Keratinocyte (primary cell): ENCODE measurements at regions not wholly inside any gene's neighbourhood (a gene's known extent, or its start where the extent isn't known, plus 50 kb on each side); places are given as distances from the start of the nearest gene placed in this dataset.

ENCODE experiments used
- DNase-seq: peaks from one replicate; pipeline ENCODE4 v3.0.0-alpha.2; 2011; ENCODE audit warnings: low read depth, missing footprints, low spot score
- FAIRE-seq: peaks from 2 replicates; lab custom pipeline; 2011; peaks lifted over from hg19 to GRCh38; lab: Jason Lieb, UNC
- H2AFZ ChIP-seq: 2 replicates; pipeline ENCODE4 v1.6.0; 2012; ENCODE audit warnings: low read length, control low read depth, inconsistent platforms; ENCODE audit not compliant: control insufficient read depth
- H3K27ac ChIP-seq: 2 replicates; pipeline ENCODE4 v1.5.1; 2011; ENCODE audit warnings: low read length; ENCODE audit not compliant: control insufficient read depth, insufficient read depth
- H3K27me3 ChIP-seq: 3 replicates; pipeline ENCODE4 v1.6.0; 2011; ENCODE audit warnings: low read length; ENCODE audit not compliant: control insufficient read depth, insufficient read depth; ENCODE audit errors: extremely low read depth
- H3K36me3 ChIP-seq, 2 experiments: 2 replicates in 1 of 2; 3 replicates in 1 of 2; pipeline ENCODE4 v1.5.1; 2011; ENCODE audit warnings: low read length in 2 of 2, mild to moderate bottlenecking in 1 of 2; ENCODE audit not compliant: control insufficient read depth in 2 of 2, insufficient read depth in 2 of 2; ENCODE audit errors: extremely low read depth in 1 of 2
- H3K4me1 ChIP-seq: 3 replicates; pipeline ENCODE4 v1.5.1; 2011; ENCODE audit warnings: low read length; ENCODE audit not compliant: control insufficient read depth, insufficient read depth; ENCODE audit errors: extremely low read depth
- H3K4me2 ChIP-seq: 3 replicates; pipeline ENCODE4 v1.6.0; 2011; ENCODE audit warnings: low read depth, low read length; ENCODE audit not compliant: control insufficient read depth, insufficient read depth; ENCODE audit errors: extremely low read depth
- H3K4me3 ChIP-seq, 3 experiments: fragments of 200-600 bp in 1 of 3; sonication (generic) in 1 of 3; 2 replicates in 2 of 3; 3 replicates in 1 of 3; pipeline ENCODE4 v1.5.1; 2011 to 2016; ENCODE audit warnings: low read length in 3 of 3, mild to moderate bottlenecking in 3 of 3, control low read depth in 2 of 3, inconsistent platforms in 1 of 3, low read depth in 1 of 3, mixed read lengths in 1 of 3, mixed run types in 1 of 3, moderate library complexity in 1 of 3; ENCODE audit not compliant: control insufficient read depth in 2 of 3, insufficient read depth in 2 of 3; ENCODE audit errors: extremely low read depth in 1 of 3
- H3K79me2 ChIP-seq: 2 replicates; pipeline ENCODE4 v1.6.0; 2012; ENCODE audit warnings: low read length; ENCODE audit not compliant: control insufficient read depth, insufficient read depth
- H3K9ac ChIP-seq: 3 replicates; pipeline ENCODE4 v1.6.0; 2011; ENCODE audit warnings: low read length; ENCODE audit not compliant: control insufficient read depth, insufficient read depth; ENCODE audit errors: extremely low read depth
- H3K9me1 ChIP-seq: 3 replicates; pipeline ENCODE4 v1.6.0; 2011; ENCODE audit warnings: low read length; ENCODE audit not compliant: control insufficient read depth, insufficient read depth; ENCODE audit errors: extremely low read depth
- H3K9me3 ChIP-seq: 2 replicates; pipeline ENCODE4 v1.5.1; 2012; ENCODE audit warnings: low read depth, low read length; ENCODE audit not compliant: control insufficient read depth
- H4K20me1 ChIP-seq: 3 replicates; pipeline ENCODE4 v1.6.0; 2011; ENCODE audit warnings: low read length; ENCODE audit not compliant: control insufficient read depth, insufficient read depth; ENCODE audit errors: extremely low read depth
- CTCF ChIP-seq, 3 experiments: IDR thresholded peaks in 1 of 3; conservative IDR thresholded peaks in 1 of 3; optimal IDR thresholded peaks in 1 of 3; 2 replicates in 2 of 3; 3 replicates in 1 of 3; pipeline versions ENCODE3 to v1.5.1; 2011; ENCODE audit warnings: low read length in 3 of 3, mild to moderate bottlenecking in 3 of 3, moderate library complexity in 2 of 3, control low read depth in 1 of 3, inconsistent platforms in 1 of 3; ENCODE audit not compliant: insufficient read depth in 2 of 3; ENCODE audit errors: extremely low read depth in 1 of 3
- EZH2 ChIP-seq: IDR thresholded peaks from one replicate; pipeline ENCODE4 v1.6.1; 2012; ENCODE audit warnings: inconsistent platforms, mild to moderate bottlenecking, low read length, moderate library complexity
- dilution Hi-C: fragments of 300-500 bp; cut with MboI; formaldehyde crosslinking; loops from one replicate; pipeline ENCODE4 v1.7.0; 2020; ENCODE audit warnings: low sequenced_read_pairs; ENCODE audit not compliant: extremely low pct_ligation_motif_present

DNA sequence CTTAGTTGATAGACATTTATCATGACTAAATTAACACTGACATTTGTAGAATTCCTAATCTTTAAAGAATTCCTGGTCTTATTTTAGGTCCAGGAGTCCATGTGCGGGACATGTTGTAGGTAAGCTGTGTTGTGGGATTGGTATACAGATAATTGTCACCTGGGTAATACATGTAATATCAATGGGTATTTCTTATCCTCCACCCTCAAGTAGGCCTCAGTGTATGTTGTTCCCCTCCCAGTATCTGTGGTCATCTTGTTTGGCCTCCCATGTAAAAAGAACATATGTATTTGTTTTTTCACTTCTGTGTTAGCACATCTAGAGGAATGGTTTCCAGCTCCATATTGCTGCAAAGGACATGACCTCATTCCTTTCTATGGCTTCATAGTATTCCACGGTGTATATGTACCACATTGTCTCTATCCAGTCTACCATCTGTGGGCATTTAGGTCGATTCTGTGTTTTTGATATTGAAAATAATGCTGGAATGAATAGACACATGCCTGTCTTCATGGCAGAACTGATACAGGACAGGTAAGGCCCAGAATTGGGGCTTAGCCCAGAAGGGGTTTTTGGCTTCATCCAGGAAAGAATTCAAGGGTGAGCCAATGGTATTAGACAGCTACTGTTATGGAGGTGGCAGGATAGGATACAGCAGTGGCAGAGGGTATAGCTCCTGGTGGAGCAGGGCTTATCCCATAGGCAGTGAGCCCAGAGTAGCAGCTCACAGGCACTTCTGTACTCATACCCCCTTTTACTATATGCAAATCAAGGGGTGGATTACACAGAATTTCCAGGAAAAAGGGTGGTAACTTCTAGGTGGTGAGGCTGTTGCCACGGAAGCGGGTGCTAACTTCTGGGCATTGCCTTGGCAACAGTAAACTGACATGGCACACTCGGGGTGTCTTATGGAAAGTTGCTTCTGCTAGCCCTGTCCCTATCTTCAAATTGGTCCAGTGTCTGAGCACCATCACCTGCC, 66.1 kb upstream of the WDR1 start:
- H3K4me3 ChIP-seq, result no peak overlapping the region
- H3K9ac ChIP-seq, result no peak overlapping the region
- H3K4me1 ChIP-seq, result peaks cover 15% of the 10 kb centered on the region
- H2AFZ ChIP-seq, result no peak overlapping the region
- TF ChIP-seq CTCF (optimal IDR thresholded peaks at IDR 0.05 in 1 of 3, IDR thresholded peaks at IDR 0.05 in 1 of 3, conservative IDR thresholded peaks at IDR 0.05 in 1 of 3; ENCODE audit: extremely low read depth in 1 of 3, insufficient read depth in 2 of 3, low read length in 3 of 3), result no peak
- no peak for TF ChIP-seq EZH2
- no peak overlapping the region for H3K4me2 ChIP-seq
- dilution Hi-C loops, result loop anchor here (25.0 kb wide), 1 partner anchor 230 kb away; no protein-coding TSS in a partner anchor
- DNase-seq (no peak), FAIRE-seq (no peak)
- H3K27ac ChIP-seq, result no peak overlapping the region
- H3K79me2 ChIP-seq, result no peaks in the 10 kb centered on the region
- no peaks in the 10 kb centered on the region for H3K9me1 ChIP-seq
- no peaks in the 10 kb centered on the region for H4K20me1 ChIP-seq
- no peaks in the 10 kb centered on the region for H3K9me3 ChIP-seq
- no peaks in the 10 kb centered on the region for H3K36me3 ChIP-seq
- H3K27me3 ChIP-seq, result no peaks in the 10 kb centered on the region

DNA sequence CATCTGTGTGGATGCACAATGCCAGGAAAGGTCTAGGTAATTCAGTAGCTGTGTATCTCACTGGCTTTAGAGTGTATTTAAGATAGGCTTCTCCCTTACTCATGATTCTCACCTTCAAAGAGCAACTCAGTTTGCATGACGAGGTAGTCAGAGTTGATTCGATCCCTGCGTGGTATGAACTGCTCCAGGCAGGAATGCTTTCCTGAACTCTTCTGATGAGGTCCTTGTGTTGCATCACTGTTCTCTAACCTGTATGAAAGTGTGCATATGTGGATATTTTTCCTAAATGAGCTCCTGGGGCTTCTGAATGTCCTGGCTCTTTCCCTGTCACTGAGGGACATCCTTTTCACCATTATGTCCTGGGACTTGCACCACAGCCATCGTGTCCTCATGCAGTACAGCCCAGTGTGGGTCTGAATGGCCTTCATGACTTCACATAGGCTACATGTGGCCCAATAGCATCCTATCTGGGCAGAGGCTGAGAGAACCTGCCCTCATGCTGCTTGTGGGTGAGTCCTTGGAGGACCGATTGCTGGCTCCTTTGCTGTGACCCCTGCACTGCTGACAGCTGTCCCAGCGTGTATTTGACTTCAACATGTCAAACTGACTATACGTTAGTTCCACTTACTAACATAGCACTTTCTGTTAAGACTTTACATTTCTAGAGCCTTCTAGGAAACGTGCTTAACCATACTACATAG, 65.3 kb upstream of the WDR1 start:
- Histone ChIP-seq H3K79me2 (no peaks in the 10 kb centered on the region), H3K4me3 (no peak overlapping the region), H3K27ac (peak overlapping the region; percentile 38), H3K4me2 (peak overlapping the region; percentile 25), H3K27me3 (no peaks in the 10 kb centered on the region), H4K20me1 (no peaks in the 10 kb centered on the region), H3K9ac (no peak overlapping the region), H2AFZ (no peak overlapping the region), H3K36me3 (no peaks in the 10 kb centered on the region), H3K9me3 (no peaks in the 10 kb centered on the region), H3K9me1 (no peaks in the 10 kb centered on the region), H3K4me1 (peaks cover 15% of the 10 kb centered on the region)
- TF ChIP-seq CTCF (optimal IDR thresholded peaks at IDR 0.05 in 1 of 3, IDR thresholded peaks at IDR 0.05 in 1 of 3, conservative IDR thresholded peaks at IDR 0.05 in 1 of 3; ENCODE audit: extremely low read depth in 1 of 3, insufficient read depth in 2 of 3, low read length in 3 of 3) (no peak), EZH2 (no peak)
- FAIRE-seq (peak; percentile 60), DNase-seq (no peak)
- dilution Hi-C loops, result loop anchor here (25.0 kb wide), 1 partner anchor 230 kb away; no protein-coding TSS in a partner anchor
